Islet of Langerhans (tissue), 1 donor: ENCODE measurements at regions not wholly inside any gene's neighbourhood (a gene's known extent, or its start where the extent isn't known, plus 50 kb on each side); places are given as distances from the start of the nearest gene placed in this dataset.
"Not testable (repeated sequence)": the region's sequence is repeated elsewhere in the genome, so short reads cannot be mapped to it uniquely, and the experiment has no call there.

Source experiments
- FAIRE-seq: peaks from one replicate; lab custom pipeline; 2011; peaks lifted over from hg19 to GRCh38; lab: Jason Lieb, UNC

- FAIRE-seq: no peak
Observed at GRCh38 chr1:29397256-29397590, 160.9 kb downstream of the PTPRU start.

- no peak for FAIRE-seq
Observed at GRCh38 chr1:29396438-29397255, 160.3 kb downstream of the PTPRU start.

GRCh38 chr1:29395736-29396437 is 159.6 kb downstream of the PTPRU start:
- FAIRE-seq: no peak

GRCh38 chr1:29394521-29395225 is 158.4 kb downstream of the PTPRU start:
- FAIRE-seq: no peak

- FAIRE-seq: no peak
Observed at GRCh38 chr1:29393451-29393826, 157.1 kb downstream of the PTPRU start.

- FAIRE-seq: no peak
Observed at GRCh38 chr1:29392486-29393450, 156.4 kb downstream of the PTPRU start.

GRCh38 chr1:29392036-29392435 is 155.7 kb downstream of the PTPRU start:
- no peak for FAIRE-seq

- FAIRE-seq: no peak
Observed at GRCh38 chr1:29391362-29391880, 155.1 kb downstream of the PTPRU start.

GRCh38 chr1:29390491-29391361 is 154.4 kb downstream of the PTPRU start:
- no peak for FAIRE-seq

GRCh38 chr1:29390075-29390474 is 153.8 kb downstream of the PTPRU start:
- FAIRE-seq: no peak

- FAIRE-seq: no peak
Observed at GRCh38 chr1:29389533-29390041, 153.3 kb downstream of the PTPRU start.

GRCh38 chr1:29388884-29389283 is 152.6 kb downstream of the PTPRU start:
- no peak for FAIRE-seq

- no peak for FAIRE-seq
Observed at GRCh38 chr1:29388170-29388569, 151.8 kb downstream of the PTPRU start.

GRCh38 chr1:29387210-29387609 is 150.9 kb downstream of the PTPRU start:
- FAIRE-seq: no peak

GRCh38 chr1:29386453-29386852 is 150.1 kb downstream of the PTPRU start:
- FAIRE-seq: not testable (repeated sequence)

- FAIRE-seq: no peak
Observed at GRCh38 chr1:29385966-29386365, 149.6 kb downstream of the PTPRU start.

- no peak for FAIRE-seq
Observed at GRCh38 chr1:29384496-29385015, 148.2 kb downstream of the PTPRU start.

- FAIRE-seq: no peak
Observed at GRCh38 chr1:29383746-29384371, 147.5 kb downstream of the PTPRU start.

GRCh38 chr1:29382851-29383745 is 146.8 kb downstream of the PTPRU start:
- no peak for FAIRE-seq
